ENCODE measurements at regions not wholly inside any gene's neighbourhood (a gene's known extent, or its start where the extent isn't known, plus 50 kb on each side); places are given as distances from the start of the nearest gene placed in this dataset.
"Not testable (repeated sequence)": the region's sequence is repeated elsewhere in the genome, so short reads cannot be mapped to it uniquely, and the experiment has no call there.

GRCh38 chr1:215287362-215287761 lies 204.8 kb downstream of the KCNK2 start:
- no peak for DNase-seq

GRCh38 chr1:215290018-215290417 lies 207.5 kb downstream of the KCNK2 start:
- DNase-seq: no peak

- no peak for DNase-seq
Observed at GRCh38 chr1:215292932-215293331, 210.4 kb downstream of the KCNK2 start.

- DNase-seq: no peak
Observed at GRCh38 chr1:215306426-215306825, 223.9 kb downstream of the KCNK2 start.

GRCh38 chr1:215321802-215322201 lies 239.3 kb downstream of the KCNK2 start:
- no peak for DNase-seq

- DNase-seq: not testable (repeated sequence)
Observed at GRCh38 chr1:215323992-215324391, 241.5 kb downstream of the KCNK2 start.

GRCh38 chr1:215330426-215330825 lies 236.7 kb upstream of the KCTD3 start:
- DNase-seq: no peak

- no peak for DNase-seq
Observed at GRCh38 chr1:215344539-215344938, 222.6 kb upstream of the KCTD3 start.

GRCh38 chr1:215345208-215345607 lies 221.9 kb upstream of the KCTD3 start:
- no peak for DNase-seq

GRCh38 chr1:215345766-215346165 lies 221.3 kb upstream of the KCTD3 start:
- no peak for DNase-seq

- no peak for DNase-seq
Observed at GRCh38 chr1:215357901-215358300, 209.2 kb upstream of the KCTD3 start.

- DNase-seq: no peak
Observed at GRCh38 chr1:215358356-215358755, 208.7 kb upstream of the KCTD3 start.

GRCh38 chr1:215360031-215360430 lies 207.1 kb upstream of the KCTD3 start:
- DNase-seq: no peak

- DNase-seq: no peak
Observed at GRCh38 chr1:215360758-215361157, 206.3 kb upstream of the KCTD3 start.

GRCh38 chr1:215375381-215375780 lies 191.7 kb upstream of the KCTD3 start:
- DNase-seq: no peak

- DNase-seq: no peak
Observed at GRCh38 chr1:215376544-215377264, 190.4 kb upstream of the KCTD3 start.

- no peak for DNase-seq
Observed at GRCh38 chr1:215377746-215378145, 189.4 kb upstream of the KCTD3 start.

GRCh38 chr1:215380566-215380965 lies 186.5 kb upstream of the KCTD3 start:
- no peak for DNase-seq

GRCh38 chr1:215393476-215393875 lies 173.6 kb upstream of the KCTD3 start:
- no peak for DNase-seq

GRCh38 chr1:215394084-215394991 lies 172.8 kb upstream of the KCTD3 start:
- DNase-seq: no peak

- DNase-seq: no peak
Observed at GRCh38 chr1:215397106-215397505, 170.0 kb upstream of the KCTD3 start.

GRCh38 chr1:215397843-215398242 lies 169.3 kb upstream of the KCTD3 start:
- no peak for DNase-seq

- no peak for DNase-seq
Observed at GRCh38 chr1:215399787-215400186, 167.3 kb upstream of the KCTD3 start.

- no peak for DNase-seq
Observed at GRCh38 chr1:215400741-215401140, 166.4 kb upstream of the KCTD3 start.
